ENCODE measurements at regions not wholly inside any gene's neighbourhood (a gene's known extent, or its start where the extent isn't known, plus 50 kb on each side); places are given as distances from the start of the nearest gene placed in this dataset.
"Not testable (repeated sequence)": the region's sequence is repeated elsewhere in the genome, so short reads cannot be mapped to it uniquely, and the experiment has no call there.

- no peak overlapping the region for H3K4me3 ChIP-seq (ENCODE audit: low read depth, low read length)
- DNase-seq (ENCODE audit: low read depth) = no peak
- TF ChIP-seq CTCF (IDR thresholded peaks at IDR 0.05; ENCODE audit: low read depth, low read length, missing control alignments) = no peak
Measured at GRCh38 chr9:78150312-78150982, 85.4 kb upstream of the CEP78 start.

GRCh38 chr9:78149702-78150291, 86.1 kb upstream of the CEP78 start:
- H3K4me3 ChIP-seq (ENCODE audit: low read depth, low read length) = no peak overlapping the region
- no peak for DNase-seq (ENCODE audit: low read depth)
- no peak for TF ChIP-seq CTCF (IDR thresholded peaks at IDR 0.05; ENCODE audit: low read depth, low read length, missing control alignments)

GRCh38 chr9:78146241-78146640, 89.6 kb upstream of the CEP78 start:
- no peak for DNase-seq (ENCODE audit: low read depth)
- H3K4me3 ChIP-seq (ENCODE audit: low read depth, low read length) = no peak overlapping the region
- TF ChIP-seq CTCF (IDR thresholded peaks at IDR 0.05; ENCODE audit: low read depth, low read length, missing control alignments) = no peak

- no peak overlapping the region for H3K4me3 ChIP-seq (ENCODE audit: low read depth, low read length)
- TF ChIP-seq CTCF (IDR thresholded peaks at IDR 0.05; ENCODE audit: low read depth, low read length, missing control alignments) = no peak
- DNase-seq (ENCODE audit: low read depth) = no peak
Measured at GRCh38 chr9:78144663-78145377, 91.1 kb upstream of the CEP78 start.

- H3K4me3 ChIP-seq (ENCODE audit: low read depth, low read length) = no peak overlapping the region
- TF ChIP-seq CTCF (IDR thresholded peaks at IDR 0.05; ENCODE audit: low read depth, low read length, missing control alignments) = no peak
- DNase-seq (ENCODE audit: low read depth) = no peak
Measured at GRCh38 chr9:78144008-78144381, 91.9 kb upstream of the CEP78 start.

- no peak for DNase-seq (ENCODE audit: low read depth)
- TF ChIP-seq CTCF (IDR thresholded peaks at IDR 0.05; ENCODE audit: low read depth, low read length, missing control alignments) = no peak
- H3K4me3 ChIP-seq (ENCODE audit: low read depth, low read length) = no peak overlapping the region
Measured at GRCh38 chr9:78143281-78144007, 92.4 kb upstream of the CEP78 start.

GRCh38 chr9:78142264-78142663, 93.6 kb upstream of the CEP78 start:
- H3K4me3 ChIP-seq (ENCODE audit: low read depth, low read length); DNase-seq (ENCODE audit: low read depth): not testable (repeated sequence)

Data from GM12864 (cell line).